ENCODE measurements at regions not wholly inside any gene's neighbourhood (a gene's known extent, or its start where the extent isn't known, plus 50 kb on each side); places are given as distances from the start of the nearest gene placed in this dataset.

DNA sequence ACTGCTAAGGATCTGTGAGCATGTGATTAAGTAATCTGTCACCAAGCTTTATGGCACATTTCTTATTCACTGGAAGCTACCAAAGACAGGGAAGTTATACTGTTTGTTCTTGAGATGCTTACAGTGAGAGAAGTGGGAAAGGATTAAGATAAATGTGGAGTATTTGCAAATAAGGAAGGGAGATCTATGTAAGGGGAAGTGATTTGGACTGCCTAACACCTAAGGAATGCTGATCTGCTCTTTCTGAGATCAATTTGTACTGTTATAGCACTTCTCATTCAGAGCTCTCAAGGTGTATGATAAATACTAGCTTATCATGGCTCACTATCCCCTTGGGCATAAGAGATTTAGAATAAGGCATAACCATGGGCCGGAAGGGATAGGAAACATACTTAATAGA, 80.0 kb upstream of the NTRK2 start:
- TF ChIP-seq, protein P1, sequence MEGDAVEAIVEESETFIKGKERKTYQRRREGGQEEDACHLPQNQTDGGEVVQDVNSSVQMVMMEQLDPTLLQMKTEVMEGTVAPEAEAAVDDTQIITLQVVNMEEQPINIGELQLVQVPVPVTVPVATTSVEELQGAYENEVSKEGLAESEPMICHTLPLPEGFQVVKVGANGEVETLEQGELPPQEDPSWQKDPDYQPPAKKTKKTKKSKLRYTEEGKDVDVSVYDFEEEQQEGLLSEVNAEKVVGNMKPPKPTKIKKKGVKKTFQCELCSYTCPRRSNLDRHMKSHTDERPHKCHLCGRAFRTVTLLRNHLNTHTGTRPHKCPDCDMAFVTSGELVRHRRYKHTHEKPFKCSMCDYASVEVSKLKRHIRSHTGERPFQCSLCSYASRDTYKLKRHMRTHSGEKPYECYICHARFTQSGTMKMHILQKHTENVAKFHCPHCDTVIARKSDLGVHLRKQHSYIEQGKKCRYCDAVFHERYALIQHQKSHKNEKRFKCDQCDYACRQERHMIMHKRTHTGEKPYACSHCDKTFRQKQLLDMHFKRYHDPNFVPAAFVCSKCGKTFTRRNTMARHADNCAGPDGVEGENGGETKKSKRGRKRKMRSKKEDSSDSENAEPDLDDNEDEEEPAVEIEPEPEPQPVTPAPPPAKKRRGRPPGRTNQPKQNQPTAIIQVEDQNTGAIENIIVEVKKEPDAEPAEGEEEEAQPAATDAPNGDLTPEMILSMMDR (IDR thresholded peaks at IDR 0.05), result no peak
- no peak for TF ChIP-seq ZFX (IDR thresholded peaks at IDR 0.05; ENCODE audit: borderline replicate concordance)
